Neuronal stem cell (in vitro differentiated cells): ENCODE measurements at regions not wholly inside any gene's neighbourhood (a gene's known extent, or its start where the extent isn't known, plus 50 kb on each side); places are given as distances from the start of the nearest gene placed in this dataset.

Experiments used
- DNase-seq: peaks from one replicate; pipeline ENCODE4 v3.0.0-alpha.2; 2013; ENCODE audit warnings: low spot score
- H2AFZ ChIP-seq: one replicate; pipeline ENCODE4 v1.6.1; 2013; ENCODE audit warnings: mild to moderate bottlenecking, low read length, inconsistent platforms
- H2AK5ac ChIP-seq: 2 replicates; pipeline ENCODE4 v1.6.1; 2013; ENCODE audit warnings: low read depth, mild to moderate bottlenecking, inconsistent platforms, low read length, moderate library complexity, mixed read lengths
- H2BK120ac ChIP-seq: 2 replicates; pipeline ENCODE4 v1.6.1; 2013; ENCODE audit warnings: low read depth, mild to moderate bottlenecking, inconsistent platforms, low read length, moderate library complexity, mixed read lengths
- H2BK12ac ChIP-seq: one replicate; pipeline ENCODE4 v1.6.1; 2013; ENCODE audit warnings: low read length, inconsistent platforms
- H2BK15ac ChIP-seq: 2 replicates; pipeline ENCODE4 v1.6.1; 2013; ENCODE audit warnings: mild to moderate bottlenecking, low read length, inconsistent platforms, mixed read lengths
- H2BK5ac ChIP-seq: one replicate; pipeline ENCODE4 v1.6.1; 2013; ENCODE audit warnings: inconsistent platforms, mild to moderate bottlenecking, low read length, moderate library complexity
- H3K14ac ChIP-seq: one replicate; pipeline ENCODE4 v1.6.1; 2013; ENCODE audit warnings: low read length, inconsistent platforms
- H3K18ac ChIP-seq: 2 replicates; pipeline ENCODE4 v1.6.1; 2013; ENCODE audit warnings: low read length, inconsistent platforms
- H3K23ac ChIP-seq: 2 replicates; pipeline ENCODE4 v1.6.1; 2013; ENCODE audit warnings: low read depth, mild to moderate bottlenecking, mixed read lengths, low read length, inconsistent platforms; ENCODE audit not compliant: poor library complexity
- H3K27ac ChIP-seq: replicated peaks from 3 replicates; pipeline ENCODE4 v1.5.1; 2013; ENCODE audit warnings: low read length, inconsistent platforms
- H3K27me3 ChIP-seq, 3 experiments: 2 replicates each; pipeline ENCODE4 v1.6.1; 2013; ENCODE audit warnings: low read length in 3 of 3, mild to moderate bottlenecking in 2 of 3, inconsistent platforms in 1 of 3, low read depth in 1 of 3, mixed read lengths in 1 of 3, moderate library complexity in 1 of 3; ENCODE audit not compliant: control insufficient read depth in 3 of 3, insufficient read depth in 3 of 3
- H3K36me3 ChIP-seq, 2 donors: replicated peaks in 1 of 2; 2 replicates each; pipeline ENCODE4 v1.6.1; 2013; ENCODE audit warnings: low read length in 2 of 2; ENCODE audit not compliant: control insufficient read depth in 2 of 2, insufficient read depth in 2 of 2
- H3K4ac ChIP-seq: 2 replicates; pipeline ENCODE4 v1.6.1; 2013; ENCODE audit warnings: inconsistent platforms, mild to moderate bottlenecking, low read length, moderate library complexity
- H3K4me1 ChIP-seq, 2 donors: 1 replicate in 1 of 2; 2 replicates in 1 of 2; pipeline ENCODE4 v1.6.1; 2013; ENCODE audit warnings: low read length in 2 of 2, low read depth in 1 of 2; ENCODE audit not compliant: control insufficient read depth in 2 of 2, insufficient read depth in 1 of 2
- H3K4me2 ChIP-seq: one replicate; pipeline ENCODE4 v1.6.1; 2013; ENCODE audit warnings: mild to moderate bottlenecking, low read length, inconsistent platforms; ENCODE audit not compliant: insufficient read depth, poor library complexity, severe bottlenecking
- H3K4me3 ChIP-seq, 2 donors: 2 replicates each; pipeline ENCODE4 v1.5.1; 2013; ENCODE audit warnings: low read length in 2 of 2, mild to moderate bottlenecking in 2 of 2, inconsistent platforms in 1 of 2, moderate library complexity in 1 of 2
- H3K79me1 ChIP-seq: one replicate; pipeline ENCODE4 v1.6.1; 2013; ENCODE audit warnings: low read depth, mild to moderate bottlenecking, inconsistent platforms, low read length, moderate library complexity
- H3K9ac ChIP-seq: one replicate; pipeline ENCODE4 v1.6.1; 2013; ENCODE audit warnings: mild to moderate bottlenecking, low read depth, low read length, inconsistent platforms; ENCODE audit not compliant: poor library complexity
- H3K9me3 ChIP-seq, 2 donors: replicated peaks in 1 of 2; 2 replicates each; pipeline versions ENCODE3 to v1.6.1; 2013; ENCODE audit warnings: low read length in 2 of 2, mild to moderate bottlenecking in 2 of 2, inconsistent platforms in 1 of 2, low read depth in 1 of 2, mixed read lengths in 1 of 2, moderate library complexity in 1 of 2; ENCODE audit not compliant: control insufficient read depth in 2 of 2, insufficient read depth in 1 of 2
- H4K8ac ChIP-seq: one replicate; pipeline ENCODE4 v1.6.1; 2013; ENCODE audit warnings: low read depth, mild to moderate bottlenecking, inconsistent platforms, low read length, moderate library complexity
- H4K91ac ChIP-seq: one replicate; pipeline ENCODE4 v1.6.1; 2013; ENCODE audit warnings: low read length, low read depth, mild to moderate bottlenecking, inconsistent platforms; ENCODE audit not compliant: poor library complexity
- WGBS, 2 donors: extraction: QIAGEN DNeasy Blood & Tissue Kit; methylation state at CpG; one replicate each; pipeline ENCODE4 v1.1.7; 2013; ENCODE audit warnings: missing lambda C conversion rate in 2 of 2, mixed read lengths in 1 of 2; ENCODE audit not compliant: insufficient read length in 2 of 2, insufficient replicate concordance in 1 of 2; ENCODE audit errors: extremely low coverage in 2 of 2; 5-methylcytosine and 5-hydroxymethylcytosine counted together

GRCh38 chr14:65972346-65972870, 513.8 kb upstream of the CCDC196 start:
- Histone ChIP-seq H3K4ac (no peak overlapping the region), H2BK5ac (no peak overlapping the region), H3K36me3 (no peaks in the 10 kb centered on the region), H3K9ac (no peak overlapping the region), H2BK15ac (no peak overlapping the region), H2AK5ac (no peak overlapping the region), H3K14ac (no peak overlapping the region), H3K4me2 (no peak overlapping the region), H4K91ac (no peak overlapping the region), H3K27ac (no peak overlapping the region), H4K8ac (no peak overlapping the region), H3K27me3 (no peaks in the 10 kb centered on the region), H2BK120ac (no peak overlapping the region), H3K18ac (no peak overlapping the region), H2AFZ (no peak overlapping the region), H3K79me1 (no peaks in the 10 kb centered on the region), H3K4me1 (peaks cover 0 to 4% of the 10 kb centered on the region in 2 donors), H2BK12ac (no peak overlapping the region), H3K9me3 (no peaks in the 10 kb centered on the region), H3K4me3 (no peak overlapping the region), H3K23ac (no peak overlapping the region)
- no peak for DNase-seq
- no CpG with 5 or more reads among the region's 4 CpGs for WGBS, 2 donors

GRCh38 chr14:65972891-65973290, 513.3 kb upstream of the CCDC196 start:
- Histone ChIP-seq H2BK12ac (no peak overlapping the region), H2BK120ac (no peak overlapping the region), H4K8ac (no peak overlapping the region), H3K4me3 (no peak overlapping the region), H3K4me1 (peaks cover 0 to 4% of the 10 kb centered on the region in 2 donors), H3K9ac (no peak overlapping the region), H3K27ac (no peak overlapping the region), H2AK5ac (no peak overlapping the region), H2AFZ (no peak overlapping the region), H2BK15ac (no peak overlapping the region), H3K36me3 (no peaks in the 10 kb centered on the region), H3K79me1 (no peaks in the 10 kb centered on the region), H3K4ac (no peak overlapping the region), H3K4me2 (no peak overlapping the region), H3K18ac (no peak overlapping the region), H3K27me3 (no peaks in the 10 kb centered on the region), H4K91ac (no peak overlapping the region), H3K9me3 (no peaks in the 10 kb centered on the region), H3K23ac (no peak overlapping the region), H3K14ac (no peak overlapping the region), H2BK5ac (no peak overlapping the region)
- WGBS, 2 donors = no CpG with 5 or more reads among the region's 3 CpGs
- no peak for DNase-seq

GRCh38 chr14:65975865-65976264, 510.3 kb upstream of the CCDC196 start:
- WGBS, 2 donors = no CpG with 5 or more reads among the region's 3 CpGs
- Histone ChIP-seq H3K14ac (no peak overlapping the region), H3K79me1 (no peaks in the 10 kb centered on the region), H3K4me1 (peaks cover 0 to 5% of the 10 kb centered on the region in 2 donors), H2AFZ (no peak overlapping the region), H3K27ac (no peak overlapping the region), H3K4me3 (no peak overlapping the region), H2BK12ac (no peak overlapping the region), H3K9me3 (no peaks in the 10 kb centered on the region), H3K18ac (no peak overlapping the region), H4K91ac (no peak overlapping the region), H2AK5ac (peak overlapping the region; percentile 29), H3K9ac (no peak overlapping the region), H2BK15ac (no peak overlapping the region), H4K8ac (no peak overlapping the region), H3K27me3 (no peaks in the 10 kb centered on the region), H3K23ac (no peak overlapping the region), H3K4me2 (no peak overlapping the region), H2BK5ac (no peak overlapping the region), H2BK120ac (no peak overlapping the region), H3K36me3 (no peaks in the 10 kb centered on the region), H3K4ac (no peak overlapping the region)
- no peak for DNase-seq

GRCh38 chr14:65976761-65977404, 509.3 kb upstream of the CCDC196 start:
- WGBS, 2 donors = no CpG with 5 or more reads among the region's 6 CpGs
- Histone ChIP-seq H3K36me3 (no peaks in the 10 kb centered on the region), H4K8ac (no peak overlapping the region), H3K4me1 (peaks cover 0 to 8% of the 10 kb centered on the region in 2 donors), H3K23ac (no peak overlapping the region), H3K27me3 (no peaks in the 10 kb centered on the region), H2BK120ac (no peak overlapping the region), H2AK5ac (no peak overlapping the region), H3K9me3 (no peaks in the 10 kb centered on the region), H2BK12ac (no peak overlapping the region), H2BK5ac (no peak overlapping the region), H3K18ac (no peak overlapping the region), H3K14ac (no peak overlapping the region), H3K27ac (no peak overlapping the region), H3K9ac (no peak overlapping the region), H2BK15ac (no peak overlapping the region), H3K4ac (no peak overlapping the region), H3K79me1 (no peaks in the 10 kb centered on the region), H4K91ac (no peak overlapping the region), H3K4me3 (no peak overlapping the region), H2AFZ (no peak overlapping the region), H3K4me2 (no peak overlapping the region)
- no peak for DNase-seq
